Activated naive CD8-positive, alpha-beta T cell (primary cell): ENCODE measurements at regions not wholly inside any gene's neighbourhood (a gene's known extent, or its start where the extent isn't known, plus 50 kb on each side); places are given as distances from the start of the nearest gene placed in this dataset.
"Not testable (repeated sequence)": the region's sequence is repeated elsewhere in the genome, so short reads cannot be mapped to it uniquely, and the experiment has no call there.

Experiments
- H3K27ac Mint-ChIP-seq: one replicate; pipeline ENCODE4 v1.8.0; 2021; ENCODE audit warnings: mixed read lengths
- H3K27me3 Mint-ChIP-seq: one replicate; pipeline ENCODE4 v1.8.0; 2021; ENCODE audit warnings: mixed read lengths
- H3K36me3 Mint-ChIP-seq: one replicate; pipeline ENCODE4 v1.8.0; 2021; ENCODE audit warnings: mixed read lengths
- H3K4me1 Mint-ChIP-seq: one replicate; pipeline ENCODE4 v1.8.0; 2021; ENCODE audit warnings: low read depth, mixed read lengths
- H3K4me3 Mint-ChIP-seq: one replicate; pipeline ENCODE4 v1.8.0; 2021; ENCODE audit warnings: mild to moderate bottlenecking, mixed read lengths
- H3K9me3 Mint-ChIP-seq: one replicate; pipeline ENCODE4 v1.8.0; 2021; ENCODE audit warnings: low read depth, mixed read lengths

DNA sequence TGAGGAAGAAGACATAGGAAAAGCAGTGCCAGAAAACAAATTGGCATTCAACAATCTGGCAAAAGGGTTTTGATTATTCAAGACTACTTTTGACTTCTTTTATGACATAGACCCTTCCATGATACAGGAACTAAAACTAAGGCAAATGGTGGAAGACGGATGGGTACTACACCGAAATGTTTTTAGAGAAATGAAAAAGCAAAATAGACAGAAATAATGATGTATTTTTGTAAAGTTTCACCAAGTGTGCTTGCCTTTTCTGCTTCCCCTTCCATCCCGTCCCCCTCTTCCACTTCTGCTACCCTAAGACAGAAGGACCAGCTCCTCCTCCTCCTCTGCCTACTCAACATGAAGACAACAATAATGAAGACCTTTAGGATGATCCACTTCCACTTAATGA lies 53.4 kb upstream of the PARP8 start:
- H3K27me3 Mint-ChIP-seq, H3K27ac Mint-ChIP-seq, H3K9me3 Mint-ChIP-seq, H3K4me3 Mint-ChIP-seq, H3K4me1 Mint-ChIP-seq, H3K36me3 Mint-ChIP-seq: not testable (repeated sequence)
